Vagina (tissue), 2 donors: ENCODE measurements at regions not wholly inside any gene's neighbourhood (a gene's known extent, or its start where the extent isn't known, plus 50 kb on each side); places are given as distances from the start of the nearest gene placed in this dataset.

Experiments
- DNase-seq, 2 donors: peaks; one replicate each; pipeline ENCODE4 v3.0.0-alpha.2; 2017; ENCODE audit errors: extremely low spot score in 2 of 2
- H3K27ac ChIP-seq: fragments of 200-600 bp; sonication (generic); one replicate; pipeline ENCODE4 v1.5.1; 2019
- H3K27me3 ChIP-seq: fragments of 200-600 bp; sonication (generic); one replicate; pipeline ENCODE4 v1.5.1; 2019
- H3K36me3 ChIP-seq, 2 donors: fragments of 200-600 bp; sonication (generic); one replicate each; pipeline ENCODE4 v1.5.1; 2017 to 2019
- H3K4me1 ChIP-seq: fragments of 200-600 bp; sonication (generic); one replicate; pipeline ENCODE4 v1.5.1; 2019
- H3K4me3 ChIP-seq, 2 donors: fragments of 200-600 bp; sonication (generic); 1 replicate in 1 of 2; 2 replicates in 1 of 2; pipeline ENCODE4 v1.5.1; 2016 to 2019
- H3K9me3 ChIP-seq: fragments of 200-600 bp; sonication (generic); one replicate; pipeline ENCODE4 v1.5.1; 2019
- CTCF ChIP-seq, 3 experiments: fragments of 450-650 bp in 2 of 3; fragments of 200-600 bp in 1 of 3; sonication (generic) in 1 of 3; IDR thresholded peaks; one replicate each; pipeline ENCODE4 v1.5.1; 2017 to 2019; ENCODE audit warnings: antibody characterized with exemption in 3 of 3, mild to moderate bottlenecking in 2 of 3, moderate library complexity in 2 of 3
- POLR2A ChIP-seq, 2 donors: fragments of 450-650 bp; IDR thresholded peaks; one replicate each; pipeline ENCODE4 v1.6.1; 2017; ENCODE audit warnings: antibody characterized with exemption in 2 of 2, mild to moderate bottlenecking in 2 of 2, moderate library complexity in 2 of 2
- POLR2AphosphoS5 ChIP-seq, 2 donors: sonication (generic); formaldehyde crosslinking; IDR thresholded peaks; one replicate each; pipeline ENCODE4 v1.9.0; 2017; ENCODE audit warnings: antibody characterized with exemption in 2 of 2, mild to moderate bottlenecking in 2 of 2, low read depth in 1 of 2; ENCODE audit not compliant: insufficient read depth in 1 of 2
- intact Hi-C: fragments of 100-400 bp; cut with DNase I; formaldehyde crosslinking; loops from one replicate; pipeline ENCODE4 v1.15.1; 2023

GRCh38 chr2:7977981-7978380, 703.9 kb upstream of the ID2 start:
- Histone ChIP-seq H3K27ac (no peak overlapping the region), H3K9me3 (no peaks in the 10 kb centered on the region), H3K4me1 (no peaks in the 10 kb centered on the region), H3K36me3 (no peaks in the 10 kb centered on the region), H3K27me3 (no peaks in the 10 kb centered on the region), H3K4me3 (no peak overlapping the region)
- no peak for DNase-seq
- TF ChIP-seq POLR2AphosphoS5 (IDR thresholded peaks at IDR 0.05; ENCODE audit: insufficient read depth in 1 of 2, low read depth in 1 of 2), result no peak
- TF ChIP-seq CTCF (IDR thresholded peaks at IDR 0.05), result no peak
- intact Hi-C loops, result no loop called here

- Histone ChIP-seq H3K27me3 (no peaks in the 10 kb centered on the region), H3K4me3 (no peak overlapping the region), H3K27ac (no peak overlapping the region), H3K4me1 (no peaks in the 10 kb centered on the region), H3K9me3 (no peaks in the 10 kb centered on the region), H3K36me3 (no peaks in the 10 kb centered on the region)
- intact Hi-C loops, result no loop called here
- DNase-seq, result no peak
- TF ChIP-seq POLR2A (IDR thresholded peaks at IDR 0.05), result no peak
- no peak for TF ChIP-seq POLR2AphosphoS5 (IDR thresholded peaks at IDR 0.05; ENCODE audit: insufficient read depth in 1 of 2, low read depth in 1 of 2)
- no peak for TF ChIP-seq CTCF (IDR thresholded peaks at IDR 0.05)
Measured at GRCh38 chr2:7982054-7982453, 699.8 kb upstream of the ID2 start.

- H3K4me3 ChIP-seq, result no peak overlapping the region
- no peaks in the 10 kb centered on the region for H3K27me3 ChIP-seq
- intact Hi-C loops, result no loop called here
- H3K36me3 ChIP-seq, result no peaks in the 10 kb centered on the region
- TF ChIP-seq POLR2A (IDR thresholded peaks at IDR 0.05) (no peak), POLR2AphosphoS5 (IDR thresholded peaks at IDR 0.05; ENCODE audit: insufficient read depth in 1 of 2, low read depth in 1 of 2) (no peak), CTCF (IDR thresholded peaks at IDR 0.05) (no peak)
- no peak overlapping the region for H3K27ac ChIP-seq
- no peaks in the 10 kb centered on the region for H3K4me1 ChIP-seq
- no peaks in the 10 kb centered on the region for H3K9me3 ChIP-seq
- DNase-seq, result no peak
Measured at GRCh38 chr2:7983451-7983850, 698.4 kb upstream of the ID2 start.

GRCh38 chr2:7983912-7984311, 697.9 kb upstream of the ID2 start:
- Histone ChIP-seq H3K4me1 (no peaks in the 10 kb centered on the region), H3K9me3 (no peaks in the 10 kb centered on the region), H3K27ac (no peak overlapping the region), H3K36me3 (no peaks in the 10 kb centered on the region), H3K4me3 (no peak overlapping the region), H3K27me3 (no peaks in the 10 kb centered on the region)
- no peak for TF ChIP-seq CTCF (IDR thresholded peaks at IDR 0.05)
- TF ChIP-seq POLR2A (IDR thresholded peaks at IDR 0.05), result no peak
- TF ChIP-seq POLR2AphosphoS5 (IDR thresholded peaks at IDR 0.05; ENCODE audit: insufficient read depth in 1 of 2, low read depth in 1 of 2), result no peak
- DNase-seq, result no peak
- intact Hi-C loops, result no loop called here

GRCh38 chr2:7984693-7985353, 697.0 kb upstream of the ID2 start:
- no peak for DNase-seq
- no peak overlapping the region for H3K27ac ChIP-seq
- H3K4me3 ChIP-seq, result no peak overlapping the region
- no peak for TF ChIP-seq POLR2A (IDR thresholded peaks at IDR 0.05)
- TF ChIP-seq POLR2AphosphoS5 (IDR thresholded peaks at IDR 0.05; ENCODE audit: insufficient read depth in 1 of 2, low read depth in 1 of 2), result no peak
- no peak for TF ChIP-seq CTCF (IDR thresholded peaks at IDR 0.05)
- H3K27me3 ChIP-seq, result no peaks in the 10 kb centered on the region
- no peaks in the 10 kb centered on the region for H3K36me3 ChIP-seq
- intact Hi-C loops, result no loop called here
- H3K4me1 ChIP-seq, result no peaks in the 10 kb centered on the region
- H3K9me3 ChIP-seq, result no peaks in the 10 kb centered on the region
